Spleen (tissue), 11 donors: ENCODE measurements at regions not wholly inside any gene's neighbourhood (a gene's known extent, or its start where the extent isn't known, plus 50 kb on each side); places are given as distances from the start of the nearest gene placed in this dataset.

Experiments used
- DNase-seq: peaks from one replicate; pipeline ENCODE4 v3.0.0-alpha.2; 2020
- H3K27ac ChIP-seq, 8 donors: fragments of 200-600 bp; sonication (generic) in 7 of 8; 1 replicate in 4 of 8; 2 replicates in 4 of 8; pipeline versions ENCODE4 v1.5.0 to v1.8.0; 2016 to 2021; ENCODE audit warnings: inconsistent platforms in 4 of 8, mild to moderate bottlenecking in 4 of 8, moderate library complexity in 1 of 8
- H3K27me3 ChIP-seq, 7 donors: fragments of 200-600 bp; sonication (generic) in 6 of 7; replicated peaks in 1 of 7; 1 replicate in 4 of 7; 2 replicates in 3 of 7; pipeline versions ENCODE4 v1.5.0 to v1.8.0; 2016 to 2021; ENCODE audit warnings: inconsistent platforms in 3 of 7, mild to moderate bottlenecking in 1 of 7
- H3K36me3 ChIP-seq, 6 donors: fragments of 200-600 bp; sonication (generic) in 5 of 6; 1 replicate in 4 of 6; 2 replicates in 2 of 6; pipeline versions ENCODE4 v1.5.0 to v1.8.0; 2016 to 2021; ENCODE audit warnings: inconsistent platforms in 2 of 6
- H3K4me1 ChIP-seq, 6 donors: fragments of 200-600 bp; sonication (generic) in 5 of 6; 1 replicate in 3 of 6; 2 replicates in 3 of 6; pipeline versions ENCODE4 v1.5.0 to v1.8.0; 2016 to 2021; ENCODE audit warnings: inconsistent platforms in 3 of 6
- H3K4me3 ChIP-seq, 8 donors: fragments of 200-600 bp; sonication (generic) in 7 of 8; 1 replicate in 4 of 8; 2 replicates in 4 of 8; pipeline versions ENCODE4 v1.5.0 to v1.8.0; 2016 to 2021; ENCODE audit warnings: inconsistent platforms in 4 of 8, mild to moderate bottlenecking in 4 of 8, moderate library complexity in 2 of 8
- H3K9me3 ChIP-seq, 8 donors: fragments of 200-600 bp; sonication (generic) in 7 of 8; 1 replicate in 4 of 8; 2 replicates in 4 of 8; pipeline versions ENCODE4 v1.5.0 to v1.8.0; 2016 to 2021; ENCODE audit warnings: inconsistent platforms in 4 of 8
- POLR2A ChIP-seq, 3 donors: fragments of 450-650 bp; IDR thresholded peaks; one replicate each; pipeline ENCODE4 v1.5.1; 2017; ENCODE audit warnings: antibody characterized with exemption in 3 of 3, mild to moderate bottlenecking in 1 of 3
- POLR2AphosphoS5 ChIP-seq, 3 donors: sonication (generic); formaldehyde crosslinking; IDR thresholded peaks; one replicate each; pipeline ENCODE4 v1.5.1; 2017; ENCODE audit warnings: antibody characterized with exemption in 3 of 3
- WGBS, 5 donors: extraction: QIAGEN DNeasy Blood & Tissue Kit in 3 of 5; methylation state at CpG; one replicate each; pipeline versions ENCODE4 v1.1.5 to v1.1.7; 2013 to 2018; 5-methylcytosine and 5-hydroxymethylcytosine counted together
- intact Hi-C: fragments of 100-400 bp; cut with DNase I; formaldehyde crosslinking; loops from one replicate; pipeline ENCODE4 v1.15.0; 2023; ENCODE audit warnings: low total_unique reads
- TF ChIP-seq, protein P1 (sequence below), 11 experiments: fragments of 200-600 bp in 7 of 11; fragments of 450-650 bp in 4 of 11; sonication (generic) in 4 of 11; IDR thresholded peaks in 8 of 11; conservative IDR thresholded peaks in 3 of 11; 1 replicate in 7 of 11; 2 replicates in 4 of 11; pipeline versions ENCODE4 v1.4.0 to v1.8.0; 2016 to 2021; ENCODE audit warnings: antibody characterized with exemption in 11 of 11, inconsistent platforms in 4 of 11, mild to moderate bottlenecking in 1 of 11
- donor health status: healthy with polysubstance abuse.
- donor health status: DM: no; HTN: no; CAD: no; lungs with moderate emphysema.
- donor health status: DM: no; HTN: no; CAD: no.
- donor health status: Bipolar disorder and iron deficiency.
- donor health status: healthy.
- donor health status: DM: no; HTN: no; CAD: no.
- donor health status: DM: yes; HTN: yes; CAD: no.

GRCh38 chr11:126149759-126150625 is 61.5 kb downstream of the RPUSD4 start:
- peaks cover 0 to 15% (median 3%) of the 10 kb centered on the region in 6 donors for H3K4me1 ChIP-seq
- peak; percentile 71 for DNase-seq
- H3K36me3 ChIP-seq, result no peaks in the 10 kb centered on the region
- intact Hi-C loops, result no loop called here
- H3K4me3 ChIP-seq, result no peak overlapping the region
- WGBS, 5 donors, result 62 to 69% (median 65%) methylated on average over 15 of the region's 15 CpGs
- H3K27ac ChIP-seq, result no peak overlapping the region
- H3K9me3 ChIP-seq, result peaks cover 0 to 18% (median 12%) of the 10 kb centered on the region in 8 donors
- TF ChIP-seq POLR2AphosphoS5 (IDR thresholded peaks at IDR 0.05), result peak in 2 of 3 donors; percentile 63 to 77
- TF ChIP-seq, protein P1, sequence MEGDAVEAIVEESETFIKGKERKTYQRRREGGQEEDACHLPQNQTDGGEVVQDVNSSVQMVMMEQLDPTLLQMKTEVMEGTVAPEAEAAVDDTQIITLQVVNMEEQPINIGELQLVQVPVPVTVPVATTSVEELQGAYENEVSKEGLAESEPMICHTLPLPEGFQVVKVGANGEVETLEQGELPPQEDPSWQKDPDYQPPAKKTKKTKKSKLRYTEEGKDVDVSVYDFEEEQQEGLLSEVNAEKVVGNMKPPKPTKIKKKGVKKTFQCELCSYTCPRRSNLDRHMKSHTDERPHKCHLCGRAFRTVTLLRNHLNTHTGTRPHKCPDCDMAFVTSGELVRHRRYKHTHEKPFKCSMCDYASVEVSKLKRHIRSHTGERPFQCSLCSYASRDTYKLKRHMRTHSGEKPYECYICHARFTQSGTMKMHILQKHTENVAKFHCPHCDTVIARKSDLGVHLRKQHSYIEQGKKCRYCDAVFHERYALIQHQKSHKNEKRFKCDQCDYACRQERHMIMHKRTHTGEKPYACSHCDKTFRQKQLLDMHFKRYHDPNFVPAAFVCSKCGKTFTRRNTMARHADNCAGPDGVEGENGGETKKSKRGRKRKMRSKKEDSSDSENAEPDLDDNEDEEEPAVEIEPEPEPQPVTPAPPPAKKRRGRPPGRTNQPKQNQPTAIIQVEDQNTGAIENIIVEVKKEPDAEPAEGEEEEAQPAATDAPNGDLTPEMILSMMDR (IDR thresholded peaks at IDR 0.05 in 8 of 11, conservative IDR thresholded peaks at IDR 0.05 in 3 of 11), result no peak
- H3K27me3 ChIP-seq, result peaks cover 0 to 6% (median 0%) of the 10 kb centered on the region in 7 donors

DNA sequence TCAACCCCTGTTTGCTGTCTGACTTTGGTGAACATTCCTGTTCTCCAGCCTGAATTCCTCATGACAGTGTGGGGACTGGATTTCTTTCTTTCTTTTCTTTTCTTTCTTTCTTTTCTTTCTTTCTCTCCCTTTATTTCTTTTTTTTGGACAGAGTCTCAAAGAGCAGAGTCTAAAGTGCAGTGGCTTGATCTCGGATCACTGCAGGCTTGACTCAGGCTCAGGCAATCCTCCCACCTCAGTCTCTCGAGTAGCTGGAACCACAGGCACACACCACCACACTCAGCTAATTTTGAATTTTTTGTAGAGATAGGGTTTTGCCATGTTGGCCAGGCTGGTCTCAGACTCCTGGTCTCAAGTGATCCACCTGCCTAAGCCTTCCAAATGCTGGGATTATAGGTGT is 63.1 kb downstream of the RPUSD4 start:
- Histone ChIP-seq H3K4me1 (peaks cover 0 to 15% (median 2%) of the 10 kb centered on the region in 6 donors), H3K27ac (no peak overlapping the region), H3K4me3 (no peak overlapping the region), H3K27me3 (peaks cover 0 to 6% (median 0%) of the 10 kb centered on the region in 7 donors), H3K9me3 (peaks cover 0 to 19% (median 12%) of the 10 kb centered on the region in 8 donors), H3K36me3 (no peaks in the 10 kb centered on the region)
- DNase-seq, result peak; percentile 14
- TF ChIP-seq POLR2A (IDR thresholded peaks at IDR 0.05) (no peak), POLR2AphosphoS5 (IDR thresholded peaks at IDR 0.05) (no peak)
- TF ChIP-seq, protein P1 (IDR thresholded peaks at IDR 0.05 in 8 of 11, conservative IDR thresholded peaks at IDR 0.05 in 3 of 11), result no peak
- WGBS, 5 donors, result 83 to 95% (median 92%) methylated on average over 2 of the region's 2 CpGs
- intact Hi-C loops, result no loop called here

GRCh38 chr11:126147208-126148111 is 64.0 kb downstream of the RPUSD4 start:
- H3K9me3 ChIP-seq, result peaks cover 0 to 16% (median 11%) of the 10 kb centered on the region in 8 donors
- no peak overlapping the region for H3K27ac ChIP-seq
- WGBS, 5 donors, result 84 to 94% (median 90%) methylated on average over 11 to 12 of the region's 12 CpGs
- H3K27me3 ChIP-seq, result peaks cover 0 to 6% (median 0%) of the 10 kb centered on the region in 7 donors
- intact Hi-C loops, result no loop called here
- peaks cover 0 to 15% (median 2%) of the 10 kb centered on the region in 6 donors for H3K4me1 ChIP-seq
- no peak overlapping the region for H3K4me3 ChIP-seq
- no peaks in the 10 kb centered on the region for H3K36me3 ChIP-seq
- peak; percentile 56 for DNase-seq
- TF ChIP-seq, protein P1 (IDR thresholded peaks at IDR 0.05 in 8 of 11, conservative IDR thresholded peaks at IDR 0.05 in 3 of 11), result no peak
